ENCODE measurements at regions not wholly inside any gene's neighbourhood (a gene's known extent, or its start where the extent isn't known, plus 50 kb on each side); places are given as distances from the start of the nearest gene placed in this dataset.
A peak's percentile ranks its signal among the peaks of the same experiment; 100 is the strongest.
"Not testable (repeated sequence)": the region's sequence is repeated elsewhere in the genome, so short reads cannot be mapped to it uniquely, and the experiment has no call there.

- no peak for DNase-seq
Observed at GRCh38 chr2:71933467-71934319, 214.0 kb downstream of the CYP26B1 start.

GRCh38 chr2:71932780-71933466, 214.7 kb downstream of the CYP26B1 start:
- no peak for DNase-seq

- DNase-seq, result no peak
Observed at GRCh38 chr2:71932037-71932779, 215.5 kb downstream of the CYP26B1 start.

- DNase-seq, result no peak
Observed at GRCh38 chr2:71930049-71930681, 217.5 kb downstream of the CYP26B1 start.

GRCh38 chr2:71929482-71929772, 218.2 kb downstream of the CYP26B1 start:
- DNase-seq, result no peak

GRCh38 chr2:71928734-71929481, 218.8 kb downstream of the CYP26B1 start:
- no peak for DNase-seq

- DNase-seq, result no peak
Observed at GRCh38 chr2:71927757-71928715, 219.6 kb downstream of the CYP26B1 start.

GRCh38 chr2:71926876-71927756, 220.5 kb downstream of the CYP26B1 start:
- DNase-seq, result no peak

GRCh38 chr2:71926089-71926447, 221.6 kb downstream of the CYP26B1 start:
- DNase-seq, result no peak

GRCh38 chr2:71925268-71926088, 222.2 kb downstream of the CYP26B1 start:
- DNase-seq, result no peak

- peak; percentile 58 for DNase-seq
Observed at GRCh38 chr2:71923887-71924533, 223.7 kb downstream of the CYP26B1 start.

GRCh38 chr2:71923143-71923525, 224.5 kb downstream of the CYP26B1 start:
- no peak for DNase-seq

GRCh38 chr2:71922499-71923142, 225.0 kb downstream of the CYP26B1 start:
- no peak for DNase-seq

- no peak for DNase-seq
Observed at GRCh38 chr2:71922091-71922490, 225.6 kb downstream of the CYP26B1 start.

GRCh38 chr2:71920819-71921218, 226.8 kb downstream of the CYP26B1 start:
- not testable (repeated sequence) for DNase-seq

- DNase-seq, result no peak
Observed at GRCh38 chr2:71919708-71920107, 228.0 kb downstream of the CYP26B1 start.

- DNase-seq, result no peak
Observed at GRCh38 chr2:71910277-71910676, 237.4 kb downstream of the CYP26B1 start.

GRCh38 chr2:71908798-71909197, 238.9 kb downstream of the CYP26B1 start:
- no peak for DNase-seq
